ENCODE measurements at regions not wholly inside any gene's neighbourhood (a gene's known extent, or its start where the extent isn't known, plus 50 kb on each side); places are given as distances from the start of the nearest gene placed in this dataset.
"Not testable (repeated sequence)": the region's sequence is repeated elsewhere in the genome, so short reads cannot be mapped to it uniquely, and the experiment has no call there.

- H3K36me3 ChIP-seq (ENCODE audit: insufficient read depth, low read depth, low read length), result no peaks in the 10 kb centered on the region
- H3K4me3 ChIP-seq (ENCODE audit: low read length), result no peak overlapping the region
- H3K4me1 ChIP-seq (ENCODE audit: insufficient read depth, low read length), result no peaks in the 10 kb centered on the region; the same call in 1 of the 2 replicates
- H3K27ac ChIP-seq (ENCODE audit: low read length), result no peak overlapping the region
- no peak overlapping the region for H3K9ac ChIP-seq (ENCODE audit: low read depth, low read length)
- H3K9me3 ChIP-seq (ENCODE audit: insufficient read depth, low read depth, low read length), result peaks cover 7% of the 10 kb centered on the region
- no peaks in the 10 kb centered on the region for H3K27me3 ChIP-seq (ENCODE audit: insufficient read depth, low read length)
Observed at GRCh38 chr10:6938384-6938783, 358.3 kb upstream of the PRKCQ start.

DNA sequence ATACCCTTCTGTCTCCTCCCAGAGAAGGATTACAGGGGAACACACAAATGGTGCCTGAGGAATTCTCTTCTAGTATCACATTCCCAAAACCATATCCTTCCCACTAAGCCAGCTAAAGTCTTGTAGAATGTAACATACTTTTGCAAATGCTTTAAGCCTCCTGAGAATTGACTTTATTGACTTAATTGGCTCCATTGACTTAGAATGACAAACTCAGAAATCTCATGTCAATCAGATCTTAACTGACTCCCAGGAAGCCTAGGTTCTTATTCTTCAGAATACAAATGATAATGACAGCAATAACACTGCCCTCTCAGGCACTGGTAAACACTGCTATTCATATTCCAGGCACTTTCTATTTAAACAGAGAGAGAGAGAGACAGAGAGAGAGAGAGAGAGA lies 356.9 kb upstream of the PRKCQ start:
- H3K9ac ChIP-seq (ENCODE audit: low read depth, low read length), result no peak overlapping the region

GRCh38 chr10:6929148-6929830 lies 349.2 kb upstream of the PRKCQ start:
- no peaks in the 10 kb centered on the region for H3K36me3 ChIP-seq (ENCODE audit: insufficient read depth, low read depth, low read length)
- peaks cover 4% of the 10 kb centered on the region; the same call in 1 of the 2 replicates for H3K4me1 ChIP-seq (ENCODE audit: insufficient read depth, low read length)
- H3K27ac ChIP-seq (ENCODE audit: low read length), result no peak overlapping the region
- H3K9me3 ChIP-seq (ENCODE audit: insufficient read depth, low read depth, low read length), result no peaks in the 10 kb centered on the region
- H3K9ac ChIP-seq (ENCODE audit: low read depth, low read length), result no peak overlapping the region
- no peak overlapping the region for H3K4me3 ChIP-seq (ENCODE audit: low read length)
- no peaks in the 10 kb centered on the region for H3K27me3 ChIP-seq (ENCODE audit: insufficient read depth, low read length)

More for the DNA sequence above, 356.9 kb upstream of the PRKCQ start:
- Histone ChIP-seq H3K27ac (ENCODE audit: low read length) (no peak overlapping the region), H3K9me3 (ENCODE audit: insufficient read depth, low read depth, low read length) (peaks cover 7% of the 10 kb centered on the region), H3K4me1 (ENCODE audit: insufficient read depth, low read length) (no peaks in the 10 kb centered on the region; the same call in 1 of the 2 replicates), H3K4me3 (ENCODE audit: low read length) (no peak overlapping the region), H3K36me3 (ENCODE audit: insufficient read depth, low read depth, low read length) (no peaks in the 10 kb centered on the region), H3K27me3 (ENCODE audit: insufficient read depth, low read length) (no peaks in the 10 kb centered on the region)

DNA sequence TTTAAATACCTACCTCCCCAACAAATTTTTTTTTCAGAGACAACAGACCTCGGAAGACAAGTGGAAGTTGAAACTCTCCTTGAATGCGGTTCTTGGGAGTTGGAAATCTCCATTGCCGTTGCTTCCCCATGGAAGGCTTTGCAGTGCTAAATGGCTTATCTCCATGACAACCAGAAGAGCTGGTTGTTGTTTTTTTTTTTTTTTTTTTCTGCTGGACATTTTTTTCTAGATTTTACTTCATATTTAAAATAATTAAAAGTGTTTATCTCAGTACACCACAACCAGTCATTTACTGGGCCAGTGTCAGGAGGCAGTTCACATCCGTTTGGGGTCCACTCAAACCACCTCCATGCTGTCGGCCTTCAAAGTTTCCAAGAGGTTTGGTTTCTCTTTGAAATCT lies 348.5 kb upstream of the PRKCQ start:
- no peak overlapping the region for H3K9ac ChIP-seq (ENCODE audit: low read depth, low read length)
- H3K27me3 ChIP-seq (ENCODE audit: insufficient read depth, low read length), result no peaks in the 10 kb centered on the region
- H3K27ac ChIP-seq (ENCODE audit: low read length), result no peak overlapping the region
- peaks cover 4% of the 10 kb centered on the region; the same call in 1 of the 2 replicates for H3K4me1 ChIP-seq (ENCODE audit: insufficient read depth, low read length)
- no peaks in the 10 kb centered on the region for H3K36me3 ChIP-seq (ENCODE audit: insufficient read depth, low read depth, low read length)
- H3K4me3 ChIP-seq (ENCODE audit: low read length), result no peak overlapping the region
- no peaks in the 10 kb centered on the region for H3K9me3 ChIP-seq (ENCODE audit: insufficient read depth, low read depth, low read length)

DNA sequence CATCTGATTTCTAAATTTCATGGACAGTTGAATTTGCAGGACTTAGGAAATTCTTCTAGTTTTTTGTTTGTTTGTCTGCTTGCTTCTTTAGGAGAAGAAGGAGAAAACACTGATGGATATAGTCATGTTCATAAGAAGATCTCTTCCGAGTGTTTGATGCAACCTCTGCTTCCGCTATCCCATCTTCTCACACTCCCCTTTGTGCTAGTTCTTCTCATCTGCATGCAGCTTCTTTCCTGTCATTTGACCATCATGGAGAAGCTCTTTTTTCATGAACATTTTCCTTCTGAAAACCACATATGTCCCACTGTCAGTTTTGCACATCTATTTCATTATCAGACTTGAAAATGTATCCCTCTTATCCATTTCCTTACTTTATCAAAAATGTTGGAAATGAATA lies 346.9 kb upstream of the PRKCQ start:
- Histone ChIP-seq H3K4me1 (ENCODE audit: insufficient read depth, low read length) (peaks cover 4% of the 10 kb centered on the region; the same call in 1 of the 2 replicates), H3K9me3 (ENCODE audit: insufficient read depth, low read depth, low read length) (no peaks in the 10 kb centered on the region), H3K27me3 (ENCODE audit: insufficient read depth, low read length) (no peaks in the 10 kb centered on the region), H3K9ac (ENCODE audit: low read depth, low read length) (no peak overlapping the region), H3K4me3 (ENCODE audit: low read length) (no peak overlapping the region), H3K27ac (ENCODE audit: low read length) (no peak overlapping the region), H3K36me3 (ENCODE audit: insufficient read depth, low read depth, low read length) (no peaks in the 10 kb centered on the region)

DNA sequence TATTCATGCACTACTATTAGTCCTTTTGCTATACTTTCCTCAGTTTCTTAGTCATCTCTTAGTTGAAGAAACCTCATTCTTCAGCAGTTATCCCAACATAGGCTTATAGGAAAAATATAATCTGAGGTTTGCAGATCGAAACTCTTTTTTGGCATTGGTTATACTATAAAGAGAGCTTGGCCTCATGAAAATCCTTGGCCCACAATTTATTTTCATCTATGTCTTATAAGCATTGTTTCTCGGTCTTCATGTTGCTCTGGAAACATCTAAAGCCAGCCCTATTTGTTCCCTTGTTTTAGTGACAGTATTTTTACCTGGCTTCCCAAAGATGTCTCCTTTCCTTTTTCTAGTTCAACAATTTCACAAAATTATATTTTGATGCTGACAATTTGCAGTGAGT lies 345.1 kb upstream of the PRKCQ start:
- Histone ChIP-seq H3K9me3 (ENCODE audit: insufficient read depth, low read depth, low read length) (no peaks in the 10 kb centered on the region), H3K4me1 (ENCODE audit: insufficient read depth, low read length) (peaks cover 4% of the 10 kb centered on the region; the same call in 1 of the 2 replicates), H3K27ac (ENCODE audit: low read length) (no peak overlapping the region), H3K36me3 (ENCODE audit: insufficient read depth, low read depth, low read length) (no peaks in the 10 kb centered on the region), H3K4me3 (ENCODE audit: low read length) (no peak overlapping the region), H3K9ac (ENCODE audit: low read depth, low read length) (no peak overlapping the region), H3K27me3 (ENCODE audit: insufficient read depth, low read length) (no peaks in the 10 kb centered on the region)

GRCh38 chr10:6924166-6924565 lies 344.1 kb upstream of the PRKCQ start:
- H3K9ac ChIP-seq (ENCODE audit: low read depth, low read length), result no peak overlapping the region
- H3K4me3 ChIP-seq (ENCODE audit: low read length), result no peak overlapping the region
- H3K27me3 ChIP-seq (ENCODE audit: insufficient read depth, low read length), result no peaks in the 10 kb centered on the region
- peaks cover 4% of the 10 kb centered on the region; the same call in 1 of the 2 replicates for H3K4me1 ChIP-seq (ENCODE audit: insufficient read depth, low read length)
- no peaks in the 10 kb centered on the region for H3K36me3 ChIP-seq (ENCODE audit: insufficient read depth, low read depth, low read length)
- H3K27ac ChIP-seq (ENCODE audit: low read length), result no peak overlapping the region
- no peaks in the 10 kb centered on the region for H3K9me3 ChIP-seq (ENCODE audit: insufficient read depth, low read depth, low read length)

DNA sequence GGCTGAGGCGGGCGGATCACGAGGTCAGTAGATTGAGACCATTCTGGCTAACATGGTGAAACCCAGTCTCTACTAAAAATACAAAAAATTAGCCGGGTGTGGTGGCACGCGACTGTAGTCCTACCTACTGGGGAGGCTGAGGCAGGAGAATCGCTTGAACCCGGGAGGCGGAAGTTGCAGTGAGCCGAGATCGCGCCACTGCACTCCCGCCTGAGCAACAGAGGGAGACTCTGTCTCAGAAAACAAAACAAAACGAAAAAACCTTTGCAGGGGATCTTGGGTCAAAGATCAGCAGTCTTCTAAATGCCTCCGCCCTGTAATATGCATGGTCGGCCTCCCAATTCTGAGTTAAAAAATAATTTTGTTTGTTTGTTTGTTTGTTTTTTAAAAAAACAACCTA lies 340.9 kb upstream of the PRKCQ start:
- not testable (repeated sequence) for H3K27me3 ChIP-seq (ENCODE audit: insufficient read depth, low read length); H3K9ac ChIP-seq (ENCODE audit: low read depth, low read length); H3K4me3 ChIP-seq (ENCODE audit: low read length); H3K36me3 ChIP-seq (ENCODE audit: insufficient read depth, low read depth, low read length); H3K4me1 ChIP-seq (ENCODE audit: insufficient read depth, low read length); H3K27ac ChIP-seq (ENCODE audit: low read length); H3K9me3 ChIP-seq (ENCODE audit: insufficient read depth, low read depth, low read length)

GRCh38 chr10:6920072-6921019 lies 340.3 kb upstream of the PRKCQ start:
- no peaks in the 10 kb centered on the region for H3K27me3 ChIP-seq (ENCODE audit: insufficient read depth, low read length)
- H3K27ac ChIP-seq (ENCODE audit: low read length), result no peak overlapping the region
- no peak overlapping the region for H3K4me3 ChIP-seq (ENCODE audit: low read length)
- H3K4me1 ChIP-seq (ENCODE audit: insufficient read depth, low read length), result no peaks in the 10 kb centered on the region
- H3K9me3 ChIP-seq (ENCODE audit: insufficient read depth, low read depth, low read length), result no peaks in the 10 kb centered on the region
- H3K9ac ChIP-seq (ENCODE audit: low read depth, low read length), result no peak overlapping the region
- no peaks in the 10 kb centered on the region for H3K36me3 ChIP-seq (ENCODE audit: insufficient read depth, low read depth, low read length)

DNA sequence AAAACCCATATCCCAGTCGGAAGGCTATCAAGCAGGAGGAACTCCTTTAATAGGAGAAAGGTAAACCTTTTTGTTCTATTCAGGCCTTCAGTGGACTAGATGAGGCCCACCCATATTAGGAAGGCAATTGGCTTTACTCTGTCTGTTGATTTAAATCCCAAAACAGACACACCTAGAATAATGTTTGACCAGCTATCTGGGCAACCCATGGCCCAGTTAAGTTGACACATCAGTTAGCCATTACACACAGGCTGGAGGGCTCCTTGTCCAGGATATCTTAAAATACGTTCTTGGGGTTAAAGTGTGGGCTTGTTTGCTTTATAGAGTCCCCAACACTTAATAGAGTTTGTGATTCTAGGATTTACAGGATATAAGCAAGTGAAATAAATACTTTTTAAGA lies 339.0 kb upstream of the PRKCQ start:
- Histone ChIP-seq H3K9ac (ENCODE audit: low read depth, low read length) (no peak overlapping the region), H3K4me1 (ENCODE audit: insufficient read depth, low read length) (no peaks in the 10 kb centered on the region)

DNA sequence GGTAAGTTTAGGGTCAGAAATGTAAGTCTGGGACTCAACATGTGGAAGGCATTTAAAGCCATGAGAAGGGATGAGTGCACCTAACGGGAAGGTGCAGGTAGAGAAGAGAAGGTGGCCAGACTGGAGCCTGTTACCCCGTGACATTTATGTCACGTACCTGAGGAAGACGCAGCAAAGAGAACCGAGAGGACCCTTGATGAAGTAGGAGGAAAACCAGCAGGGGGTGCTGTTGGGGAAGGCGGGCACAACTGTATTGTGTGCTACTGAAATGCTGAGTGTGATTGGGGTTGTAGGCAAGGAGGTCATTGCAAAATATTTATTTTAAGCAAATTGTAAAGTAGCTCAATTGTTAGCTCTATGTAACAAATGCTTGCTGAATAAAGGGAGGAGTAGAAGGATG lies 338.2 kb upstream of the PRKCQ start:
- Histone ChIP-seq H3K36me3 (ENCODE audit: insufficient read depth, low read depth, low read length) (no peaks in the 10 kb centered on the region), H3K9me3 (ENCODE audit: insufficient read depth, low read depth, low read length) (no peaks in the 10 kb centered on the region), H3K27me3 (ENCODE audit: insufficient read depth, low read length) (no peaks in the 10 kb centered on the region), H3K27ac (ENCODE audit: low read length) (no peak overlapping the region), H3K9ac (ENCODE audit: low read depth, low read length) (no peak overlapping the region), H3K4me3 (ENCODE audit: low read length) (no peak overlapping the region), H3K4me1 (ENCODE audit: insufficient read depth, low read length) (no peaks in the 10 kb centered on the region)

More for the DNA sequence above, 339.0 kb upstream of the PRKCQ start:
- H3K27me3 ChIP-seq (ENCODE audit: insufficient read depth, low read length), result no peaks in the 10 kb centered on the region
- H3K27ac ChIP-seq (ENCODE audit: low read length), result no peak overlapping the region
- no peaks in the 10 kb centered on the region for H3K9me3 ChIP-seq (ENCODE audit: insufficient read depth, low read depth, low read length)
- no peak overlapping the region for H3K4me3 ChIP-seq (ENCODE audit: low read length)
- no peaks in the 10 kb centered on the region for H3K36me3 ChIP-seq (ENCODE audit: insufficient read depth, low read depth, low read length)

DNA sequence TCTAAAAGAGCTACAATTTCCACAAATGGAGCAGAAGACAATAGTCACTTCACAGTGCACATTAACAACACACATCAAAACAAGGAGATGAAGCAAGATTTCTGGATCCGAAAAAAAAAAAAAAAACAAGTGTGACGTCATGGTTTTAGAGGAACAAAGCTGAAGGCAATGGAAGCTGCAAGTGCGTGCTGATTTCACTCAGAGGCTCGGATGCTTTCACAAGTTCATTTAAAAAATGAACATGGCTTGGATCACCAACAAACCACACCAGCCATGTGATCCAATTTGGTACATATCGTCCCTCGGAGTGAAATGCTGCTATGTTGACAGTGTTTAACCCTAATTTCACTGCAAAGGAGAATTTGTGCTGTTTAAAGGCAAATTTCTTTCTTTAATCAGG lies 337.0 kb upstream of the PRKCQ start:
- H3K36me3 ChIP-seq (ENCODE audit: insufficient read depth, low read depth, low read length), result no peaks in the 10 kb centered on the region
- H3K9me3 ChIP-seq (ENCODE audit: insufficient read depth, low read depth, low read length), result no peaks in the 10 kb centered on the region
- no peaks in the 10 kb centered on the region for H3K4me1 ChIP-seq (ENCODE audit: insufficient read depth, low read length)
- no peaks in the 10 kb centered on the region for H3K27me3 ChIP-seq (ENCODE audit: insufficient read depth, low read length)
- no peak overlapping the region for H3K4me3 ChIP-seq (ENCODE audit: low read length)
- H3K27ac ChIP-seq (ENCODE audit: low read length), result no peak overlapping the region
- H3K9ac ChIP-seq (ENCODE audit: low read depth, low read length), result no peak overlapping the region
